GM12873 (cell line): ENCODE measurements at regions not wholly inside any gene's neighbourhood (a gene's known extent, or its start where the extent isn't known, plus 50 kb on each side); places are given as distances from the start of the nearest gene placed in this dataset.

Experiments
- CTCF ChIP-seq: IDR thresholded peaks from 2 replicates; pipeline ENCODE4 v1.5.1; 2012; ENCODE audit warnings: low read depth, mild to moderate bottlenecking, moderate library complexity, low read length, control low read depth; ENCODE audit not compliant: insufficient read depth; ENCODE audit errors: missing control alignments

- no peak for TF ChIP-seq CTCF
These were observed 274.9 kb downstream of the PIK3R1 start for GRCh38 chr5:68490406-68490805.

GRCh38 chr5:68494771-68495170 lies 279.2 kb downstream of the PIK3R1 start:
- TF ChIP-seq CTCF, result no peak

- no peak for TF ChIP-seq CTCF
These were observed 284.4 kb downstream of the PIK3R1 start for GRCh38 chr5:68499987-68500386.

- no peak for TF ChIP-seq CTCF
These were observed 285.3 kb downstream of the PIK3R1 start for GRCh38 chr5:68500813-68501212.

GRCh38 chr5:68502531-68502930 lies 287.0 kb downstream of the PIK3R1 start:
- TF ChIP-seq CTCF, result no peak

- no peak for TF ChIP-seq CTCF
These were observed 288.8 kb downstream of the PIK3R1 start for GRCh38 chr5:68504306-68504705.

- TF ChIP-seq CTCF, result no peak
These were observed 290.6 kb downstream of the PIK3R1 start for GRCh38 chr5:68505917-68506860.
